SIG-M5 treated with dmso at 0.1 percent for 504 hours (cell line): ENCODE measurements at regions not wholly inside any gene's neighbourhood (a gene's known extent, or its start where the extent isn't known, plus 50 kb on each side); places are given as distances from the start of the nearest gene placed in this dataset.

Experiments
- DNase-seq: peaks from one replicate; lab custom pipeline; 2025; ENCODE audit not compliant: unreplicated experiment; lab: John Stamatoyannopoulos, UW

GRCh38 chr5:30620481-30621085 lies 572.9 kb upstream of the CDH6 start:
- DNase-seq, result no peak

GRCh38 chr5:30608501-30608900 lies 585.0 kb upstream of the CDH6 start:
- DNase-seq, result no peak

GRCh38 chr5:30607301-30607894 lies 586.1 kb upstream of the CDH6 start:
- no peak for DNase-seq

- no peak for DNase-seq
Observed at GRCh38 chr5:30605693-30606268, 587.7 kb upstream of the CDH6 start.

- no peak for DNase-seq
Observed at GRCh38 chr5:30604648-30605262, 588.7 kb upstream of the CDH6 start.

- no peak for DNase-seq
Observed at GRCh38 chr5:30600892-30601291, 592.6 kb upstream of the CDH6 start.

- DNase-seq, result no peak
Observed at GRCh38 chr5:30596495-30597064, 596.9 kb upstream of the CDH6 start.

- DNase-seq, result no peak
Observed at GRCh38 chr5:30594331-30594730, 599.2 kb upstream of the CDH6 start.

GRCh38 chr5:30592833-30593232 lies 600.7 kb upstream of the CDH6 start:
- DNase-seq, result no peak

GRCh38 chr5:30581198-30581935 lies 612.1 kb upstream of the CDH6 start:
- DNase-seq, result no peak

- no peak for DNase-seq
Observed at GRCh38 chr5:30574761-30575160, 618.7 kb upstream of the CDH6 start.

- DNase-seq, result no peak
Observed at GRCh38 chr5:30572279-30572678, 621.2 kb upstream of the CDH6 start.

- no peak for DNase-seq
Observed at GRCh38 chr5:30561771-30562170, 631.7 kb upstream of the CDH6 start.

GRCh38 chr5:30551618-30552017 lies 641.9 kb upstream of the CDH6 start:
- DNase-seq, result no peak

GRCh38 chr5:30548580-30549305 lies 644.7 kb upstream of the CDH6 start:
- no peak for DNase-seq

- no peak for DNase-seq
Observed at GRCh38 chr5:30540150-30540549, 653.3 kb upstream of the CDH6 start.

- no peak for DNase-seq
Observed at GRCh38 chr5:30539004-30539634, 654.4 kb upstream of the CDH6 start.

- DNase-seq, result no peak
Observed at GRCh38 chr5:30525353-30525752, 668.1 kb upstream of the CDH6 start.

GRCh38 chr5:30524428-30524827 lies 669.1 kb upstream of the CDH6 start:
- no peak for DNase-seq

- no peak for DNase-seq
Observed at GRCh38 chr5:30523061-30523460, 670.4 kb upstream of the CDH6 start.
